ENCODE measurements at regions not wholly inside any gene's neighbourhood (a gene's known extent, or its start where the extent isn't known, plus 50 kb on each side); places are given as distances from the start of the nearest gene placed in this dataset.

- Histone ChIP-seq H4K20me1 (ENCODE audit: insufficient read depth, low read length) (no peaks in the 10 kb centered on the region), H3K36me3 (ENCODE audit: insufficient read depth, low read length) (no peaks in the 10 kb centered on the region), H3K4me1 (ENCODE audit: insufficient read depth, low read length) (no peaks in the 10 kb centered on the region), H2AFZ (ENCODE audit: low read depth, low read length) (no peak overlapping the region), H3K4me2 (ENCODE audit: low read length) (no peak overlapping the region), H3K27ac (ENCODE audit: low read depth, low read length) (no peak overlapping the region), H3K27me3 (ENCODE audit: insufficient read depth, low read length) (no peaks in the 10 kb centered on the region), H3K79me2 (ENCODE audit: insufficient read depth, low read length) (no peaks in the 10 kb centered on the region), H3K9me3 (ENCODE audit: insufficient read depth, low read depth, low read length) (no peaks in the 10 kb centered on the region), H3K4me3 (ENCODE audit: insufficient read depth, low read depth, low read length) (no peak overlapping the region), H3K9ac (ENCODE audit: low read length) (no peak overlapping the region)
- H3K9me3 Mint-ChIP-seq (ENCODE audit: unreplicated experiment): no peaks in the 10 kb centered on the region
- no peak for FAIRE-seq
- H3K4me1 Mint-ChIP-seq (ENCODE audit: low read depth, unreplicated experiment): no peaks in the 10 kb centered on the region
- no peak overlapping the region for H3K27ac Mint-ChIP-seq (ENCODE audit: unreplicated experiment)
- TF ChIP-seq CTCF (IDR thresholded peaks at IDR 0.05; ENCODE audit: insufficient read depth, low read depth, low read length) (no peak), EZH2 (IDR thresholded peaks at IDR 0.05; ENCODE audit: insufficient read depth, low read length) (no peak)
- no peak overlapping the region for H3K4me3 Mint-ChIP-seq (ENCODE audit: unreplicated experiment)
- no peaks in the 10 kb centered on the region for H3K27me3 Mint-ChIP-seq (ENCODE audit: low read depth, unreplicated experiment)
- H3K36me3 Mint-ChIP-seq (ENCODE audit: low read depth, unreplicated experiment): no peaks in the 10 kb centered on the region
- no peak for DNase-seq (ENCODE audit: low read depth)
These were observed 224.4 kb upstream of the MC4R start for GRCh38 chr18:60596928-60597327.

- H3K4me1 ChIP-seq (ENCODE audit: insufficient read depth, low read length): no peaks in the 10 kb centered on the region
- H3K4me3 ChIP-seq (ENCODE audit: insufficient read depth, low read depth, low read length): no peak overlapping the region
- no peaks in the 10 kb centered on the region for H3K36me3 Mint-ChIP-seq (ENCODE audit: low read depth, unreplicated experiment)
- no peaks in the 10 kb centered on the region for H3K9me3 ChIP-seq (ENCODE audit: insufficient read depth, low read depth, low read length)
- no peaks in the 10 kb centered on the region for H3K4me1 Mint-ChIP-seq (ENCODE audit: low read depth, unreplicated experiment)
- no peak overlapping the region for H3K27ac Mint-ChIP-seq (ENCODE audit: unreplicated experiment)
- no peak overlapping the region for H3K9ac ChIP-seq (ENCODE audit: low read length)
- H4K20me1 ChIP-seq (ENCODE audit: insufficient read depth, low read length): no peaks in the 10 kb centered on the region
- H3K27me3 ChIP-seq (ENCODE audit: insufficient read depth, low read length): no peaks in the 10 kb centered on the region
- no peaks in the 10 kb centered on the region for H3K79me2 ChIP-seq (ENCODE audit: insufficient read depth, low read length)
- no peaks in the 10 kb centered on the region for H3K9me3 Mint-ChIP-seq (ENCODE audit: unreplicated experiment)
- DNase-seq (ENCODE audit: low read depth) (no peak), FAIRE-seq (no peak)
- no peak overlapping the region for H2AFZ ChIP-seq (ENCODE audit: low read depth, low read length)
- no peak overlapping the region for H3K27ac ChIP-seq (ENCODE audit: low read depth, low read length)
- no peak overlapping the region for H3K4me2 ChIP-seq (ENCODE audit: low read length)
- no peaks in the 10 kb centered on the region for H3K36me3 ChIP-seq (ENCODE audit: insufficient read depth, low read length)
- no peak for TF ChIP-seq CTCF (IDR thresholded peaks at IDR 0.05; ENCODE audit: insufficient read depth, low read depth, low read length)
- H3K27me3 Mint-ChIP-seq (ENCODE audit: low read depth, unreplicated experiment): no peaks in the 10 kb centered on the region
- no peak overlapping the region for H3K4me3 Mint-ChIP-seq (ENCODE audit: unreplicated experiment)
These were observed 226.7 kb upstream of the MC4R start for GRCh38 chr18:60599267-60599666.

GRCh38 chr18:60599995-60600394 is 227.4 kb upstream of the MC4R start:
- TF ChIP-seq EZH2 (IDR thresholded peaks at IDR 0.05; ENCODE audit: insufficient read depth, low read length): no peak
- Histone ChIP-seq H4K20me1 (ENCODE audit: insufficient read depth, low read length) (no peaks in the 10 kb centered on the region), H3K27ac (ENCODE audit: low read depth, low read length) (no peak overlapping the region), H3K79me2 (ENCODE audit: insufficient read depth, low read length) (no peaks in the 10 kb centered on the region), H3K36me3 (ENCODE audit: insufficient read depth, low read length) (no peaks in the 10 kb centered on the region), H3K4me3 (ENCODE audit: insufficient read depth, low read depth, low read length) (no peak overlapping the region), H3K27me3 (ENCODE audit: insufficient read depth, low read length) (no peaks in the 10 kb centered on the region), H2AFZ (ENCODE audit: low read depth, low read length) (no peak overlapping the region), H3K9ac (ENCODE audit: low read length) (no peak overlapping the region), H3K9me3 (ENCODE audit: insufficient read depth, low read depth, low read length) (no peaks in the 10 kb centered on the region), H3K4me2 (ENCODE audit: low read length) (no peak overlapping the region), H3K4me1 (ENCODE audit: insufficient read depth, low read length) (no peaks in the 10 kb centered on the region)
- Mint-ChIP-seq H3K27me3 (ENCODE audit: low read depth, unreplicated experiment) (no peaks in the 10 kb centered on the region), H3K9me3 (ENCODE audit: unreplicated experiment) (no peaks in the 10 kb centered on the region), H3K36me3 (ENCODE audit: low read depth, unreplicated experiment) (no peaks in the 10 kb centered on the region), H3K4me1 (ENCODE audit: low read depth, unreplicated experiment) (no peaks in the 10 kb centered on the region), H3K4me3 (ENCODE audit: unreplicated experiment) (no peak overlapping the region), H3K27ac (ENCODE audit: unreplicated experiment) (no peak overlapping the region)
- FAIRE-seq (no peak), DNase-seq (ENCODE audit: low read depth) (no peak)

Measured in astrocyte (in vitro differentiated cells and primary cell).